IMR-90 (cell line): ENCODE measurements at regions not wholly inside any gene's neighbourhood (a gene's known extent, or its start where the extent isn't known, plus 50 kb on each side); places are given as distances from the start of the nearest gene placed in this dataset.

Experiments used
- ATAC-seq: fragments of 200-7000 bp; cut with Tn5 transposase; 2 replicates; pipeline ENCODE4 v1.9.1; 2020; ENCODE audit warnings: low read depth, mild to moderate bottlenecking, moderate library complexity
- BruUV-seq: library from RNA; stranded (reverse); fragments of 400-500 nt; replicated peaks from 2 replicates; lab custom pipeline; 2021; lab: Mats Ljungman, UMichigan
- CTCF ChIA-PET: fragments of 300-600 bp; formaldehyde crosslinking; extraction: SDS; loops from one replicate; lab custom pipeline; 2021; ENCODE audit warnings: antibody characterized with exemption; lab: Yijun Ruan, JAX
- POLR2A ChIA-PET: fragments of 300-600 bp; sonication (Branson Sonifier 250); formaldehyde crosslinking; loops from one replicate; lab custom pipeline; 2022; ENCODE audit warnings: antibody characterized with exemption; ENCODE audit not compliant: unreplicated experiment; lab: Charles Lee
- DNase-seq: peaks from one replicate; pipeline ENCODE4 v3.0.0; 2013
- H2AFZ ChIP-seq: replicated peaks from 2 replicates; pipeline ENCODE3; 2013; ENCODE audit warnings: low read length, mild to moderate bottlenecking; ENCODE audit not compliant: poor library complexity
- H2AK5ac ChIP-seq: 2 replicates; pipeline ENCODE4 v1.6.1; 2013; ENCODE audit warnings: low read depth, low read length, inconsistent platforms
- H2AK9ac ChIP-seq: replicated peaks from 2 replicates; pipeline ENCODE3; 2013; ENCODE audit warnings: mild to moderate bottlenecking, low read depth, low read length, moderate library complexity; ENCODE audit not compliant: poor library complexity
- H2BK120ac ChIP-seq: 2 replicates; pipeline ENCODE4 v1.6.1; 2013; ENCODE audit warnings: low read depth, low read length, inconsistent platforms
- H2BK15ac ChIP-seq: 3 replicates; pipeline ENCODE4 v1.6.1; 2013; ENCODE audit warnings: low read depth, low read length, inconsistent platforms
- H2BK20ac ChIP-seq: 2 replicates; pipeline ENCODE4 v1.6.1; 2013; ENCODE audit warnings: low read depth, mild to moderate bottlenecking, inconsistent platforms, low read length, moderate library complexity
- H2BK5ac ChIP-seq: 2 replicates; pipeline ENCODE4 v1.6.1; 2013; ENCODE audit warnings: mild to moderate bottlenecking, low read depth, low read length, inconsistent platforms; ENCODE audit not compliant: poor library complexity, severe bottlenecking
- H3K14ac ChIP-seq: replicated peaks from 2 replicates; pipeline ENCODE4 v1.6.1; 2013; ENCODE audit warnings: low read depth, low read length, inconsistent platforms
- H3K18ac ChIP-seq: 2 replicates; pipeline ENCODE4 v1.6.1; 2013; ENCODE audit warnings: low read depth, low read length, control low read depth
- H3K23ac ChIP-seq: 2 replicates; pipeline ENCODE4 v1.6.1; 2013; ENCODE audit warnings: low read depth, low read length, inconsistent platforms
- H3K27ac ChIP-seq: 2 replicates; pipeline ENCODE4 v1.5.1; 2013; ENCODE audit warnings: mild to moderate bottlenecking, control low read depth, low read length; ENCODE audit not compliant: insufficient read depth
- H3K27me3 ChIP-seq: 2 replicates; pipeline ENCODE4 v1.6.1; 2013; ENCODE audit warnings: low read length; ENCODE audit not compliant: control insufficient read depth, insufficient read depth
- H3K36me3 ChIP-seq: 2 replicates; pipeline ENCODE4 v1.6.1; 2013; ENCODE audit warnings: low read length, mixed read lengths; ENCODE audit not compliant: control insufficient read depth, insufficient read depth
- H3K4ac ChIP-seq: 2 replicates; pipeline ENCODE4 v1.6.1; 2013; ENCODE audit warnings: low read depth, low read length, inconsistent platforms
- H3K4me1 ChIP-seq: 2 replicates; pipeline ENCODE4 v1.6.1; 2013; ENCODE audit warnings: low read length, mixed read lengths; ENCODE audit not compliant: control insufficient read depth, insufficient read depth
- H3K4me2 ChIP-seq: 2 replicates; pipeline ENCODE4 v1.6.1; 2013; ENCODE audit warnings: low read depth, mild to moderate bottlenecking, control low read depth, low read length, moderate library complexity
- H3K4me3 ChIP-seq: 2 replicates; pipeline ENCODE4 v1.5.1; 2013; ENCODE audit warnings: low read depth, mild to moderate bottlenecking, control low read depth, low read length, moderate library complexity; ENCODE audit not compliant: insufficient read depth
- H3K56ac ChIP-seq: 2 replicates; pipeline ENCODE4 v1.6.1; 2013; ENCODE audit warnings: low read length, inconsistent platforms; ENCODE audit not compliant: insufficient read depth; ENCODE audit errors: extremely low read depth
- H3K79me1 ChIP-seq, 2 experiments: 2 replicates each; pipeline ENCODE4 v1.6.1; 2013; ENCODE audit warnings: low read length in 2 of 2, inconsistent platforms in 1 of 2, low read depth in 1 of 2
- H3K9ac ChIP-seq: 2 replicates; pipeline ENCODE4 v1.6.1; 2013; ENCODE audit warnings: low read depth, low read length, control low read depth
- H3K9me1 ChIP-seq: 2 replicates; pipeline ENCODE4 v1.6.1; 2013; ENCODE audit warnings: low read length, inconsistent platforms; ENCODE audit not compliant: insufficient read depth
- H3K9me3 ChIP-seq: 2 replicates; pipeline ENCODE4 v1.6.1; 2013; ENCODE audit warnings: low read length; ENCODE audit not compliant: control insufficient read depth, insufficient read depth
- H4K20me1 ChIP-seq: 2 replicates; pipeline ENCODE4 v1.6.1; 2013; ENCODE audit warnings: low read length, inconsistent platforms; ENCODE audit not compliant: insufficient read depth
- H4K5ac ChIP-seq: 2 replicates; pipeline ENCODE4 v1.6.1; 2013; ENCODE audit warnings: mild to moderate bottlenecking, low read depth, low read length, control low read depth
- H4K8ac ChIP-seq, 2 experiments: 2 replicates each; pipeline ENCODE4 v1.6.1; 2013; ENCODE audit warnings: low read depth in 2 of 2, low read length in 2 of 2, control low read depth in 1 of 2, inconsistent platforms in 1 of 2
- H4K91ac ChIP-seq: 2 replicates; pipeline ENCODE4 v1.6.1; 2013; ENCODE audit warnings: low read depth, low read length, inconsistent platforms; ENCODE audit not compliant: insufficient read depth
- CEBPB ChIP-seq: IDR thresholded peaks from 2 replicates; pipeline ENCODE4 v1.6.1; 2012; ENCODE audit warnings: low read depth, low read length, improper control_type of control experiment
- RAD21 ChIP-seq: IDR thresholded peaks from 2 replicates; pipeline ENCODE4 v1.6.1; 2012; ENCODE audit warnings: low read length, improper control_type of control experiment
- WGBS, 2 experiments: methylation state at CpG; one replicate each; pipeline versions ENCODE4 v1.1.5 to v1.1.7; 2013; ENCODE audit warnings: missing lambda C conversion rate in 2 of 2; ENCODE audit not compliant: insufficient read length in 1 of 2; ENCODE audit errors: extremely low coverage in 2 of 2; 5-methylcytosine and 5-hydroxymethylcytosine counted together
- dilution Hi-C: fragments of 300-500 bp; cut with HindIII; formaldehyde crosslinking; loops from one replicate; pipeline ENCODE4 v1.14.3; 2018; ENCODE audit warnings: low sequenced_read_pairs; ENCODE audit not compliant: unreplicated experiment
- in situ Hi-C: fragments of 300-500 bp; cut with MboI; formaldehyde crosslinking; loops from 3 replicates; pipeline ENCODE4 v1.14.3; 2019; ENCODE audit warnings: low sequenced_read_pairs, inconsistent platforms, mixed read lengths
- intact Hi-C: fragments of 100-400 bp; cut with micrococcal nuclease; formaldehyde crosslinking; loops from 2 replicates; pipeline ENCODE4 v1.10.0; 2022
- TF ChIP-seq, protein P1 (sequence below): fragments of 150-350 bp; IDR thresholded peaks from 2 replicates; pipeline ENCODE4 v1.6.1; 2016; ENCODE audit warnings: low read depth, mild to moderate bottlenecking, low read length, moderate library complexity, borderline replicate concordance

DNA sequence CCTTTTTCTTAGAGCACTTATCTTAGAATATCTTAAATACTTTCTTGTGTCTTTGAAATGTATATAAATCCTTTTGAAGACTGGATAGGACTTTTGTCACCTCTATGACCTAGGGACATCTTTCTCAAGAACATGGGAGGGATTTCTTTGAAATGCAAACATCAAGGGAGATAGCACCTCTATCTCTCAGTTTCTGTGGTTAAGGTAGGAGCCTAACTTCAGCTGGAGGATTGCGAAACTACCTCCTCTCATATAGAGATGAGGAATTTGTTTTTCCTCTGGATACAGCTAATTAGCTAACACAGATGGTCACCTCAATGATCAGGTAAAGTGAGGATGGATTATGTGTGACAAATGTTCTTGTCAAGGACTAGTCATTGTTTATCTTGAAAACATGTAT is 631.3 kb upstream of the IMPG1 start:
- Histone ChIP-seq H3K4me2 (no peak overlapping the region), H3K36me3 (no peaks in the 10 kb centered on the region)
- ATAC-seq = no peak

More for the DNA sequence above, 631.3 kb upstream of the IMPG1 start:
- Histone ChIP-seq H4K5ac (no peak overlapping the region), H3K4me1 (no peaks in the 10 kb centered on the region), H2AK5ac (no peak overlapping the region), H3K4me3 (no peak overlapping the region), H2BK5ac (no peak overlapping the region), H3K9me3 (no peaks in the 10 kb centered on the region), H3K18ac (no peak overlapping the region), H2BK120ac (no peak overlapping the region), H2AFZ (no peak overlapping the region), H3K9me1 (no peaks in the 10 kb centered on the region), H2BK15ac (no peak overlapping the region), H4K91ac (no peak overlapping the region), H2BK20ac (no peak overlapping the region), H4K20me1 (no peaks in the 10 kb centered on the region), H3K27me3 (no peaks in the 10 kb centered on the region), H3K56ac (no peak overlapping the region), H3K9ac (no peak overlapping the region), H2AK9ac (no peak overlapping the region), H3K4ac (no peak overlapping the region), H3K23ac (no peak overlapping the region), H3K14ac (no peak overlapping the region), H3K79me1 (no peaks in the 10 kb centered on the region), H4K8ac (no peak overlapping the region), H3K27ac (no peak overlapping the region)
- DNase-seq = no peak
- in situ Hi-C loops (no loop called here), intact Hi-C loops (no loop called here), dilution Hi-C loops (no loop called here)
- no TSS peak for BruUV-seq
- no CpG with 5 or more reads among the region's 1 CpG for WGBS, 2 experiments
- ChIA-PET CTCF (no interaction called here), POLR2A (no interaction called here)
- TF ChIP-seq RAD21 (no peak), CEBPB (peak; percentile 63)
- TF ChIP-seq, protein P1, sequence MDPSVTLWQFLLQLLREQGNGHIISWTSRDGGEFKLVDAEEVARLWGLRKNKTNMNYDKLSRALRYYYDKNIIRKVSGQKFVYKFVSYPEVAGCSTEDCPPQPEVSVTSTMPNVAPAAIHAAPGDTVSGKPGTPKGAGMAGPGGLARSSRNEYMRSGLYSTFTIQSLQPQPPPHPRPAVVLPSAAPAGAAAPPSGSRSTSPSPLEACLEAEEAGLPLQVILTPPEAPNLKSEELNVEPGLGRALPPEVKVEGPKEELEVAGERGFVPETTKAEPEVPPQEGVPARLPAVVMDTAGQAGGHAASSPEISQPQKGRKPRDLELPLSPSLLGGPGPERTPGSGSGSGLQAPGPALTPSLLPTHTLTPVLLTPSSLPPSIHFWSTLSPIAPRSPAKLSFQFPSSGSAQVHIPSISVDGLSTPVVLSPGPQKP = no peak
